GM13977 (cell line): ENCODE measurements at regions not wholly inside any gene's neighbourhood (a gene's known extent, or its start where the extent isn't known, plus 50 kb on each side); places are given as distances from the start of the nearest gene placed in this dataset.

Experiments used
- DNase-seq: peaks from one replicate; pipeline ENCODE4 v3.0.0; 2012; ENCODE audit warnings: low spot score
- CTCF ChIP-seq: IDR thresholded peaks from 2 replicates; pipeline ENCODE4 v1.5.1; 2012; ENCODE audit warnings: mild to moderate bottlenecking, control low read depth; ENCODE audit not compliant: insufficient read depth; ENCODE audit errors: extremely low read depth, missing control alignments
- in situ Hi-C: fragments of 300-500 bp; cut with MboI; formaldehyde crosslinking; loops from one replicate; pipeline ENCODE4 v1.12.0; 2022; ENCODE audit warnings: low sequenced_read_pairs, low pct_unique_long_range_greater_than_20kb, mixed read lengths, inconsistent platforms; ENCODE audit not compliant: unreplicated experiment

DNA sequence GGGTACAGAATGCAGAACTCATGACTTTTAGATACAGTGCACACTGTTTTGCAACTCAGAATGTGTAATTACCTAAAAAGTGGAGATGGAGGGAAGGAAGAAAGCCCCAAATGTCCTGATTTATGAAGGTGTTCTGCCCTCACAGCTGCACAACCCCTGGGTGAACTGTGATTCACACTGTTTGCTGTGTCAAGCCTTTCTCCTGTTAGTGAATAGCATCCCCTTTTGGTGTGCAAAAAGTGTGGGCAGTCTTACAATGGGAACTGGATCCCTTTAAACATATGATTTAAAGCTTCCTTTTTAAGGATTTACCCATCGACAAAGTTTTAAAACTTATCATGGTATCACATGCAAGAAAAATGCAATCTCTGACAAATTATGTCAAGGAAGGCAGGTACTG is 633.4 kb upstream of the EPHA7 start:
- no peak for TF ChIP-seq CTCF
- DNase-seq, result no peak
- in situ Hi-C loops, result no loop called here

DNA sequence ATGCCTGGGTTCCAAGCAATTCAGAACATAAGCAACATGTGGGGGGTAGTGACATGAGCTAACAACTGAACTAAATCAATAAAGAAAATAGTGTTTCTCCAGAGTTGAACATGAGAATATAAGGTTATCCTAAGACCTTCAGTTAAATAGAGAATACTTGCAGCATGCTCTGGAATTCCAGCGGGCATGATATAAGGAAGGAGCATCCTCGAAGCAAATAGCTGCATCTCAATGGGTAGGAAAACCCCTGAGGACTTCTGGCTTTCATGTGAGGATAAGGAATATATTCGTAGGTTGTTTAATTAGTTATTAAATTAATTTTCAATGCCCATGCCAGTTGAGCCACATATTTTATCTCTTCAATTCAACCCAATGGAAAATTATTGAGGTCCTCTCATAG is 631.2 kb upstream of the EPHA7 start:
- in situ Hi-C loops, result no loop called here
- no peak for TF ChIP-seq CTCF
- no peak for DNase-seq

DNA sequence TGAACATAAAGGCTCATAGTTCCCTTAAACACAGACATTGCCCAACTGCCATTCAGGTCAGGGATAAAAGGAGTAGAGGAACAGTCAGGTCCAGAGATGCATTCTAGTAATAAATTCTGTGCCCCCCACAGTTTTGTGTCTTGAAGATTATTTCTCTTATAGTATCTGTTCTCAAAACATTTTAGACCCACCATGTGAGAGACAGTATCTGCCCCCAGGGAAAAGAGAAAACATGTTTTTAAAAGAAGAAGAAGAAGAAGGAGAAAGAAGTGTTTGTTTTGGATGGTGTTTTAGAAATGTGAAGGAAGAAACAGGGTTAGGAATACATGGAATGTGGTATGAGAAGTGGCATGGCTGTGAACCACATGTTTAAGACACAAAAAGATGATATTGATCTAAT is 629.6 kb upstream of the EPHA7 start:
- DNase-seq, result no peak
- no peak for TF ChIP-seq CTCF
- in situ Hi-C loops, result no loop called here

DNA sequence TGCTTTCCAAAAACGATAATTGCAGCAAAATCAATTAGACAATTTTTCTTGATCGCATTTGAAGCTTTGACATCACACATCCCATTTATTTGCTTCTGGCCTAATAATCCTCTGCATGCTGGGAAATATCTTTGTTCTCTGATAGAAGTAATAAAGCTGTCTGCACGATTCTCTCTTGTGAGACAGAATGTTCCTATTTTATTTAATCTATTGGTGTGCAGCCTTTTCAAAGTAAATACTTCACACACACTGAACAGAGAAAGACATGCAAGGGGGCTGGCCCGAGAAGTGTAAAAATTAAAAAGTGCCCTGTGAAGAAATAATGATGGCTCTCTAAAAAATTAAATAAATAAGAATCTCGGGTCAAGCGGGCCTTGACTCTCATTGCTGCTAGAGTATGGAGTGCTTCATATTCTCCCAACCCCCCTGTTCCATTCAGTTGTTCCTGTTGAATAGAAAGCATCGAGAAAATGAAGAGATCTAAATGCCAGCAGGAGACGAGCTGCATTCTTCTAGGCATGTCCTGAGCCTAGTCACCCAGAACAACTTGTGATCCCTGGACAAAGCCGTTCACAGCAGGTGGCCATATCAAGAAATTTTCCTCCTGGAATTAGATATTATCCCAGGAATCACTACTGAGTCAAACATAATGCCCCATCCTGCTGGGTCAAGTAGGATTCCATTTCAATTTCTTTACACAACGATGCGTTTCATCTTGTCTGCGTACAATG is 625.9 kb upstream of the EPHA7 start:
- DNase-seq, result no peak
- in situ Hi-C loops, result no loop called here
- TF ChIP-seq CTCF, result no peak

DNA sequence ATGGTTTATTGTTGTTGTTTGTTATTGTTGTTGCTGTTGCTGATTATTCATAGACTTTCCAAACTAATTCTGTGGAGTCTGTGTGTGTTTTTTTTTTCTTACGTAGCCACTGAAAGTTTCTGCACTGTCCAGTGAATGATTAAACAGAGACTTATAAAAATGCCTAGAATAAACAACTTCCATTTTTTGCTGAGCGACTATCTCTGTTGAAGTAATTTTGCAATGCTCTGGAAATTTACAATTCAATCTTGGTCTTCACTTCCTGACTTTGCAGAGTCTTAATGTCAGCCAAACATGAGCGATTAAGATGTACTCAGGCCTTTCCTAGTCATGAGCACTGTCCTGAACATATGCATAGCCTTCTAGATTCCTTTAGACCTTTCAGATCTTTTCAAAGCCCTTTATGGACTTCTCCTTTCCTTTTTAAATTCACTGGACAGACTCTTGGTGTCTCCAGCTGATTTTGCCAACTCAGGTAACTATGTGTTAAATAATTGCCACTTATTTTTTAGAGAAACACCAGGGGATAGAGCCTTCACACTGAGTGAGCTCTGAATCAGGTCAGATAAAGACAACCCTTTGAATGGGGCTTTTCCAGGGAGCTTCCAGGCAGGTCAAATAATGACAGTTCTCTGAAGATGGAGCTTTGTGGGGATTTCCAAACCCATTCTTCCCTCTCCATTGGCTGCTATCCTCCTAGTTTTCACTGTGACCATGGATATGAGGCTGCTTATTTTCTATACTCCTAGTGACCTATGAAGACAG is 622.8 kb upstream of the EPHA7 start:
- in situ Hi-C loops, result no loop called here
- DNase-seq, result no peak
- TF ChIP-seq CTCF, result no peak

- TF ChIP-seq CTCF, result no peak
- in situ Hi-C loops, result no loop called here
- no peak for DNase-seq
Measured at GRCh38 chr6:94036024-94036423, 616.7 kb upstream of the EPHA7 start.
